Islet precursor cell (in vitro differentiated cells): ENCODE measurements at regions not wholly inside any gene's neighbourhood (a gene's known extent, or its start where the extent isn't known, plus 50 kb on each side); places are given as distances from the start of the nearest gene placed in this dataset.

Source experiments
- DNase-seq: peaks from one replicate; pipeline ENCODE4 v3.0.0-alpha.2; 2018

GRCh38 chr9:135326141-135326540, 153.4 kb upstream of the PPP1R26 start:
- peak; percentile 41 for DNase-seq

- no peak for DNase-seq
Measured at GRCh38 chr9:135326633-135327152, 152.9 kb upstream of the PPP1R26 start.

- DNase-seq: peak; percentile 37
Measured at GRCh38 chr9:135328485-135329417, 150.8 kb upstream of the PPP1R26 start.

- DNase-seq: peak; percentile 69
Measured at GRCh38 chr9:135329571-135330306, 149.8 kb upstream of the PPP1R26 start.

- DNase-seq: no peak
Measured at GRCh38 chr9:135330307-135330631, 149.3 kb upstream of the PPP1R26 start.

GRCh38 chr9:135330685-135331590, 148.6 kb upstream of the PPP1R26 start:
- no peak for DNase-seq

- DNase-seq: no peak
Measured at GRCh38 chr9:135332516-135332915, 147.1 kb upstream of the PPP1R26 start.

GRCh38 chr9:135332979-135333748, 146.4 kb upstream of the PPP1R26 start:
- peak; percentile 47 for DNase-seq

GRCh38 chr9:135334953-135335460, 144.6 kb upstream of the PPP1R26 start:
- no peak for DNase-seq

- no peak for DNase-seq
Measured at GRCh38 chr9:135335691-135336181, 143.8 kb upstream of the PPP1R26 start.

GRCh38 chr9:135336722-135337527, 142.7 kb upstream of the PPP1R26 start:
- DNase-seq: no peak

- peak; percentile 45 for DNase-seq
Measured at GRCh38 chr9:135338546-135338945, 141.0 kb upstream of the PPP1R26 start.

GRCh38 chr9:135339378-135339973, 140.1 kb upstream of the PPP1R26 start:
- DNase-seq: no peak

GRCh38 chr9:135340143-135340655, 139.4 kb upstream of the PPP1R26 start:
- no peak for DNase-seq

- DNase-seq: no peak
Measured at GRCh38 chr9:135340726-135341475, 138.7 kb upstream of the PPP1R26 start.

GRCh38 chr9:135341612-135342169, 137.9 kb upstream of the PPP1R26 start:
- no peak for DNase-seq

GRCh38 chr9:135342206-135343130, 137.1 kb upstream of the PPP1R26 start:
- DNase-seq: no peak

GRCh38 chr9:135343136-135343535, 136.4 kb upstream of the PPP1R26 start:
- DNase-seq: no peak
